AG09309 (cell line): ENCODE measurements at regions not wholly inside any gene's neighbourhood (a gene's known extent, or its start where the extent isn't known, plus 50 kb on each side); places are given as distances from the start of the nearest gene placed in this dataset.

Experiments used
- DNase-seq: peaks from one replicate; pipeline ENCODE4 v3.0.0-alpha.2; 2010; ENCODE audit warnings: low read depth
- H3K4me3 ChIP-seq: 2 replicates; pipeline ENCODE4 v1.5.1; 2011; ENCODE audit warnings: mild to moderate bottlenecking, low read depth, low read length, moderate library complexity; ENCODE audit not compliant: control insufficient read depth
- CTCF ChIP-seq: IDR thresholded peaks from 2 replicates; pipeline ENCODE4 v1.5.1; 2011; ENCODE audit warnings: mild to moderate bottlenecking, low read depth, low read length, inconsistent platforms; ENCODE audit not compliant: insufficient read depth, control insufficient read depth; ENCODE audit errors: missing control alignments

- no peak overlapping the region for H3K4me3 ChIP-seq
- TF ChIP-seq CTCF = no peak
- no peak for DNase-seq
Measured at GRCh38 chr3:191869738-191870415, 408.9 kb downstream of the PYDC2 start.

- DNase-seq = no peak
- no peak for TF ChIP-seq CTCF
- H3K4me3 ChIP-seq = no peak overlapping the region
Measured at GRCh38 chr3:191873736-191874135, 412.8 kb downstream of the PYDC2 start.

- no peak for TF ChIP-seq CTCF
- no peak overlapping the region for H3K4me3 ChIP-seq
- no peak for DNase-seq
Measured at GRCh38 chr3:191882289-191882688, 421.3 kb downstream of the PYDC2 start.

GRCh38 chr3:191884132-191884531 lies 423.2 kb downstream of the PYDC2 start:
- no peak for TF ChIP-seq CTCF
- H3K4me3 ChIP-seq = no peak overlapping the region
- DNase-seq = no peak

GRCh38 chr3:191889106-191889505 lies 428.1 kb downstream of the PYDC2 start:
- no peak for DNase-seq
- no peak for TF ChIP-seq CTCF
- H3K4me3 ChIP-seq = no peak overlapping the region

GRCh38 chr3:191889756-191890155 lies 428.8 kb downstream of the PYDC2 start:
- no peak for DNase-seq
- H3K4me3 ChIP-seq = no peak overlapping the region
- TF ChIP-seq CTCF = no peak
